NB4 (cell line): ENCODE measurements at regions not wholly inside any gene's neighbourhood (a gene's known extent, or its start where the extent isn't known, plus 50 kb on each side); places are given as distances from the start of the nearest gene placed in this dataset.

Experiments
- DNase-seq: peaks from one replicate; pipeline ENCODE4 v3.0.0; 2010; ENCODE audit warnings: low read depth
- H3K4me3 ChIP-seq: one replicate; pipeline ENCODE4 v1.5.1; 2011; ENCODE audit warnings: mild to moderate bottlenecking, low read depth, low read length, moderate library complexity
- MYC ChIP-seq: IDR thresholded peaks from 2 replicates; pipeline ENCODE4 v1.6.1; 2011; ENCODE audit warnings: low read depth, low read length
- POLR2A ChIP-seq: IDR thresholded peaks from 2 replicates; pipeline ENCODE4 v1.6.1; 2011; ENCODE audit warnings: mild to moderate bottlenecking; ENCODE audit not compliant: insufficient read length; ENCODE audit errors: extremely low read depth
- TF ChIP-seq, protein P1 (sequence below): IDR thresholded peaks from one replicate; pipeline ENCODE4 v1.5.1; 2012; ENCODE audit warnings: low read depth, low read length
- TF ChIP-seq, protein P2 (sequence below): IDR thresholded peaks from 2 replicates; pipeline ENCODE4 v1.6.1; 2011; ENCODE audit warnings: low read depth, low read length

DNA sequence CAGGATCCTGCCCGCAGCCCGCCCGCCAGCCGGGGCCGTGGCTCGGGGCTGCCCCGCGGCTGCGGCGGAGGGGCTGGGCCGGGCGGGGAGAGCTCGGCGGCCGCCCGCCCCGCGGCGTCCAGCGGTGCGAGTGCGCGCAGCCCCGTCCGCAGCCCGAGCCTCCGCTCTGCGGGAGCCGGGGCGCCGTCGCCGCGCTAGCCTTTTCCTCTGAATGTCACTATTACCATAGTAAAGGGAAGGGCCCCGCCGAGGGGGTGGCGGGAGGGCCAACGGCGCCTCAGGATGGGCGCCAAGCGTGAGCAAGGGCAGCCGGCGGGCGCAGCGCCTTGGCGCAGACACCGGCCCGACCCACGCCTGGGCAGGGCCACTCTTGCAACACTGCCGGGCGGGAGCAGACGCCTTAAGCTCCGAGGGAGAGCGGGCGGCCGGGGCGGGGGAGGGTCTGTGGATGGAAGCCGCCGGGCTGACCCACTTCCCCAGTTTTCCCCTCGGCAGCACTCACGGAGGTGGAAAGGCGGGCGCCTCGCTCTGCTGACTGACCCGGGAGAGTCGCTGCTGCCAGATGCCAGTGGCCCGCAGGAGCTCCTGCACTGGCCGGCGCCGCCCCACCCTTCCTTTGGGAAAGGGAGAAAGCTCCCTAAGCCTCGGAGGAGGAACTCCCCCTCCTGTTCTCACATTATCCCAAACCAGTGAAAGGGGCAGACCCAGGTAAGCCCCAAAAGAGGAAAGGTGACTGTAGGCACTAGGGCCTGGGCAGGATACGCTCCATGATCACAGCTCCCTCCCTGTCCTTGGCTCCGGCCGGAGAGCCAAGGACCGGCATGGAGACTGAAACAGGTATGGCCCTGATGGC, 329.4 kb downstream of the HNRNPD start:
- TF ChIP-seq, protein P1, sequence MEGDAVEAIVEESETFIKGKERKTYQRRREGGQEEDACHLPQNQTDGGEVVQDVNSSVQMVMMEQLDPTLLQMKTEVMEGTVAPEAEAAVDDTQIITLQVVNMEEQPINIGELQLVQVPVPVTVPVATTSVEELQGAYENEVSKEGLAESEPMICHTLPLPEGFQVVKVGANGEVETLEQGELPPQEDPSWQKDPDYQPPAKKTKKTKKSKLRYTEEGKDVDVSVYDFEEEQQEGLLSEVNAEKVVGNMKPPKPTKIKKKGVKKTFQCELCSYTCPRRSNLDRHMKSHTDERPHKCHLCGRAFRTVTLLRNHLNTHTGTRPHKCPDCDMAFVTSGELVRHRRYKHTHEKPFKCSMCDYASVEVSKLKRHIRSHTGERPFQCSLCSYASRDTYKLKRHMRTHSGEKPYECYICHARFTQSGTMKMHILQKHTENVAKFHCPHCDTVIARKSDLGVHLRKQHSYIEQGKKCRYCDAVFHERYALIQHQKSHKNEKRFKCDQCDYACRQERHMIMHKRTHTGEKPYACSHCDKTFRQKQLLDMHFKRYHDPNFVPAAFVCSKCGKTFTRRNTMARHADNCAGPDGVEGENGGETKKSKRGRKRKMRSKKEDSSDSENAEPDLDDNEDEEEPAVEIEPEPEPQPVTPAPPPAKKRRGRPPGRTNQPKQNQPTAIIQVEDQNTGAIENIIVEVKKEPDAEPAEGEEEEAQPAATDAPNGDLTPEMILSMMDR: no peak
- TF ChIP-seq POLR2A (no peak), MYC (no peak)
- TF ChIP-seq, protein P2, sequence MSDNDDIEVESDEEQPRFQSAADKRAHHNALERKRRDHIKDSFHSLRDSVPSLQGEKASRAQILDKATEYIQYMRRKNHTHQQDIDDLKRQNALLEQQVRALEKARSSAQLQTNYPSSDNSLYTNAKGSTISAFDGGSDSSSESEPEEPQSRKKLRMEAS: no peak
- no peak overlapping the region for H3K4me3 ChIP-seq
- peak; percentile 72 for DNase-seq

DNA sequence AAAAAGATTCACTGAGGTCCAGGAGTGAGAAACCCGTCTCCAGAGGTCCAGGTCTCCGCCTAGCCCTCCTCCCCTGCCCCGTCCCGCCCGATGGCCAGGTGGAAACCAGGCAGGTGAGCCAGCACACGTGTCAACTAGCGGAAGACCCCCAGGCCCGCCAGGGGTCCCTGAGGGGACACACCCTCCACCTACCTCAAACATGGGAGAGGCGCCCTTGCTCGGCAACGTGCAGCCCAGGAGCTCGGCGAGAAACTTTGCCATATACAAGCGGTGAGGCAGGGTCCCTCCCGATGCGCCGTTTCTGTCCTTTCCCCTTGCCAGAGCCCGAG, 330.0 kb downstream of the HNRNPD start:
- H3K4me3 ChIP-seq: no peak overlapping the region
- TF ChIP-seq, protein P1: no peak
- TF ChIP-seq MYC (no peak), POLR2A (no peak)
- TF ChIP-seq, protein P2: no peak
- DNase-seq: no peak

DNA sequence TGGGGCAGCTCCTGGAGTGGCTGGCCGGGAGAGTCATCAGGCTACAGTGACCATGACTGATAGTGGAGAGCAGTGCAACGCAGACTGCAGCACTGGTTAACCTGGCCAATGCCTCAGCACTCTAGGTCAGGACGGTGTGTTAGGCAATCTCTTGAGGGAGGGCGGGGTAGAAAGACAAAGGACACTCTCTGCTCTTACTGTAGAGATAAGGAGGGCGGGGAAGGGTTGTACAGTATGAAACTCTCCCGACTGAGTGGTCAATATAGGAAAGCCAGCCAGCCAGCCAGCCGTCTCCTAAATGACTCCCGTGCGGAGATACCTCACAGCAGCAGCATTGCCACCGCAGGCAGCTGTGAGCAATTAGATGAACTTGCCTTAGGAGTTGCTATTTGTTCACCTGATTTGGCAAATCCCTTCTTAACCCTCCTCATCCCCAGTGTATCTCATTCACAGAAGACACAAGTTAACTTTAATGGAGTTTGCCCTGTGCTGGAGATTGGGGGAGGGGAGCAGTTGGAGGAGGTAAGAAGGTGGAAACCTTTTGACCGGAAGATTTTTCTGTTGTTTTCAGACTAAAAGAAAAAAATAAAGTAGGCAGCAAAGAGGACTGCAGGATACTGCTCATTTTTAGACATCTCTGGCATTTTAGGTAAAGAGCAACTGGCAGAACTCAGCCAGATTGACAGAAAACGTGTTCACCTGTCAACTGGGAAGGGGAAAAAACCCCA, 330.5 kb downstream of the HNRNPD start:
- peak; percentile 2 for DNase-seq
- TF ChIP-seq, protein P1: no peak
- TF ChIP-seq, protein P2: no peak
- TF ChIP-seq POLR2A: no peak
- no peak for TF ChIP-seq MYC
- no peak overlapping the region for H3K4me3 ChIP-seq

DNA sequence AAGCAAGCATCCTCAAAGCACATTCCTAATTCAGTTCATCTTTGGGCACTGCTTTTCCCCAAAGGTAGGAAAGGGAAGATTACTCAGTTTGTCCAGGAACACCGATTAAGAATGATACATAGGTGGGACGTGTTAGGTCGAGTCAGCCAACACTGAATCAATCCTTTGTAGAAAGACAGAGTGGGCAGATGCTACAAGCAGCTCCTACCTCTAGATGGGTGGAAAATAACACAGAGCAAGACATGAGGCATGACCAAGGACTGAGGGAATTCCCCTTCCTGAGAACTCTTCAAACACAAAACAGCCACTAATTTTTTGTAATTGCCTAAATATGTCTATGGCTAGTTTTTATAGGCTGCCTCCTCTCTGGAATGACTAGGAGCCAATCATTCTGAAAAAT, 331.7 kb downstream of the HNRNPD start:
- DNase-seq: no peak
- H3K4me3 ChIP-seq: no peak overlapping the region
- TF ChIP-seq POLR2A: no peak
- no peak for TF ChIP-seq MYC
- TF ChIP-seq, protein P2: no peak
- TF ChIP-seq, protein P1: no peak

DNA sequence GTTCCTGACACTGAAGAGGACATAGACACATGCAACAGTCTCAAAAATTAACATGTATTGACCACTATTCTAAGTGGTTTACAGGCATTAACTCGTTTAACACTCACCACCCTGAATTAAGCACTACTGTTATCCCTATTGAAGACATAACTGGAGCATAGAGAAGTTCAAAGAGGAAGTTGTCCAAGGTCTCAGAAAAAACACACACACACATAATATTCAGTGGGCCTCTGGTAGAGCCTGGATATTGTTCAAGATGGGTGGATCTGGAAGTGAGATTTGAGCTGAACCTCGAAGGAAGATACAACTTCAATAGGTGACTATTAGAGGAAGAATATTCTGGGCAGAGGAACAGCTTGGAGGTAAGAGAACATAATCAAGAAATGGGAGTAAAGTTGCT, 334.9 kb downstream of the HNRNPD start:
- TF ChIP-seq, protein P2: no peak
- TF ChIP-seq, protein P1: no peak
- TF ChIP-seq MYC: no peak
- TF ChIP-seq POLR2A: no peak
- no peak for DNase-seq
- H3K4me3 ChIP-seq: no peak overlapping the region
